ENCODE measurements at regions not wholly inside any gene's neighbourhood (a gene's known extent, or its start where the extent isn't known, plus 50 kb on each side); places are given as distances from the start of the nearest gene placed in this dataset.

- DNase-seq: no peak
- no peaks in the 10 kb centered on the region for H3K27me3 ChIP-seq (ENCODE audit: control insufficient read depth, insufficient read depth, low read length)
- H3K36me3 ChIP-seq (ENCODE audit: control insufficient read depth in 2 of 3, insufficient read depth in 3 of 3, low read length in 3 of 3): no peaks in the 10 kb centered on the region
- H3K9ac ChIP-seq (ENCODE audit: low read length in 3 of 3): no peak overlapping the region
- H3K4me1 ChIP-seq (ENCODE audit: control insufficient read depth in 2 of 3, insufficient read depth in 2 of 3, low read depth in 1 of 3, low read length in 3 of 3): no peaks in the 10 kb centered on the region
- no peak overlapping the region for H3K27ac ChIP-seq (ENCODE audit: low read depth in 2 of 2, low read length in 2 of 2)
- intact Hi-C loops (cut with DNase I): no loop called here
- no peak for FAIRE-seq
- H3K4me3 ChIP-seq (ENCODE audit: low read length in 3 of 3): no peak overlapping the region
- H3K9me3 ChIP-seq (ENCODE audit: control insufficient read depth in 2 of 3, insufficient read depth in 1 of 3, low read length in 3 of 3): no peaks in the 10 kb centered on the region
- TF ChIP-seq CTCF (IDR thresholded peaks at IDR 0.05; ENCODE audit: borderline replicate concordance, extremely low read depth, insufficient read depth): no peak
Measured at GRCh38 chr1:215453440-215453839, 113.7 kb upstream of the KCTD3 start.

- H3K9me3 ChIP-seq (ENCODE audit: control insufficient read depth in 2 of 3, insufficient read depth in 1 of 3, low read length in 3 of 3): no peaks in the 10 kb centered on the region
- no peak overlapping the region for H3K9ac ChIP-seq (ENCODE audit: low read length in 3 of 3)
- H3K36me3 ChIP-seq (ENCODE audit: control insufficient read depth in 2 of 3, insufficient read depth in 3 of 3, low read length in 3 of 3): no peaks in the 10 kb centered on the region
- H3K27me3 ChIP-seq (ENCODE audit: control insufficient read depth, insufficient read depth, low read length): no peaks in the 10 kb centered on the region
- H3K4me1 ChIP-seq (ENCODE audit: control insufficient read depth in 2 of 3, insufficient read depth in 2 of 3, low read depth in 1 of 3, low read length in 3 of 3): no peaks in the 10 kb centered on the region
- no peak for FAIRE-seq
- H3K4me3 ChIP-seq (ENCODE audit: low read length in 3 of 3): no peak overlapping the region
- intact Hi-C loops (cut with DNase I): no loop called here
- no peak for TF ChIP-seq CTCF (IDR thresholded peaks at IDR 0.05; ENCODE audit: borderline replicate concordance, extremely low read depth, insufficient read depth)
- DNase-seq: no peak
- H3K27ac ChIP-seq (ENCODE audit: low read depth in 2 of 2, low read length in 2 of 2): no peak overlapping the region
Measured at GRCh38 chr1:215457213-215457612, 109.9 kb upstream of the KCTD3 start.

GRCh38 chr1:215458104-215458503 is 109.0 kb upstream of the KCTD3 start:
- H3K4me3 ChIP-seq (ENCODE audit: low read length in 3 of 3): no peak overlapping the region
- no peak overlapping the region for H3K27ac ChIP-seq (ENCODE audit: low read depth in 2 of 2, low read length in 2 of 2)
- H3K9ac ChIP-seq (ENCODE audit: low read length in 3 of 3): no peak overlapping the region
- no peaks in the 10 kb centered on the region for H3K4me1 ChIP-seq (ENCODE audit: control insufficient read depth in 2 of 3, insufficient read depth in 2 of 3, low read depth in 1 of 3, low read length in 3 of 3)
- FAIRE-seq: no peak
- H3K27me3 ChIP-seq (ENCODE audit: control insufficient read depth, insufficient read depth, low read length): no peaks in the 10 kb centered on the region
- no peaks in the 10 kb centered on the region for H3K36me3 ChIP-seq (ENCODE audit: control insufficient read depth in 2 of 3, insufficient read depth in 3 of 3, low read length in 3 of 3)
- TF ChIP-seq CTCF (IDR thresholded peaks at IDR 0.05; ENCODE audit: borderline replicate concordance, extremely low read depth, insufficient read depth): no peak
- intact Hi-C loops (cut with DNase I): no loop called here
- no peaks in the 10 kb centered on the region for H3K9me3 ChIP-seq (ENCODE audit: control insufficient read depth in 2 of 3, insufficient read depth in 1 of 3, low read length in 3 of 3)
- no peak for DNase-seq

GRCh38 chr1:215458562-215458961 is 108.5 kb upstream of the KCTD3 start:
- intact Hi-C loops (cut with DNase I): no loop called here
- no peak for TF ChIP-seq CTCF (IDR thresholded peaks at IDR 0.05; ENCODE audit: borderline replicate concordance, extremely low read depth, insufficient read depth)
- no peak overlapping the region for H3K27ac ChIP-seq (ENCODE audit: low read depth in 2 of 2, low read length in 2 of 2)
- FAIRE-seq (no peak), DNase-seq (no peak)
- H3K9ac ChIP-seq (ENCODE audit: low read length in 3 of 3): no peak overlapping the region
- H3K9me3 ChIP-seq (ENCODE audit: control insufficient read depth in 2 of 3, insufficient read depth in 1 of 3, low read length in 3 of 3): no peaks in the 10 kb centered on the region
- H3K4me3 ChIP-seq (ENCODE audit: low read length in 3 of 3): no peak overlapping the region
- no peaks in the 10 kb centered on the region for H3K4me1 ChIP-seq (ENCODE audit: control insufficient read depth in 2 of 3, insufficient read depth in 2 of 3, low read depth in 1 of 3, low read length in 3 of 3)
- H3K36me3 ChIP-seq (ENCODE audit: control insufficient read depth in 2 of 3, insufficient read depth in 3 of 3, low read length in 3 of 3): no peaks in the 10 kb centered on the region
- no peaks in the 10 kb centered on the region for H3K27me3 ChIP-seq (ENCODE audit: control insufficient read depth, insufficient read depth, low read length)

Data from kidney (tissue), 13 donors.